Stimulated activated CD4-positive, alpha-beta T cell treated with anti-CD3 and anti-CD28 coated beads, Interleukin-4, amount 100 ng/mL, for 4 hours (primary cell): ENCODE measurements at regions not wholly inside any gene's neighbourhood (a gene's known extent, or its start where the extent isn't known, plus 50 kb on each side); places are given as distances from the start of the nearest gene placed in this dataset.
"Not testable (repeated sequence)": the region's sequence is repeated elsewhere in the genome, so short reads cannot be mapped to it uniquely, and the experiment has no call there.

Experiments used
- DNase-seq, 2 experiments: peaks; one replicate each; pipeline ENCODE4 v3.0.0-alpha.2; 2020

DNA sequence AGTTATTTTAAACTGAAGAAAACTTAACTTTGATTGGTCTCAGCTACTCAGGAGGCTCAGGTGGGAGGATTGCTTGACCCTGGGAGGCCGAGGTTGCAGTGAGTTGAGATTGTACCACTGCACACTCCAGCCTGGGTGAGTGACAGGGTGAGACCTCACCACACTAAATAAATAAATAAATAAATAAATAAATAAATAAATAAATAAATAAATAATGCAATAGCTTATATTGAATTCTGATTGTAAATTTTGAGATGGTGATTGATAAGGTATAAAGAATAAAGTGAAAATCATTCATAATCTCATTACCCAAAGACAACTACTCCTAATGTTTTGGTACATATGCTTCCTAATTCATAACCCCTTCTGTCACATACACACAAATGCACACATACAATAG is 58.1 kb downstream of the TUBA3C start:
- no peak for DNase-seq

GRCh38 chr13:19117913-19118739 is 63.5 kb downstream of the TUBA3C start:
- no peak for DNase-seq

DNA sequence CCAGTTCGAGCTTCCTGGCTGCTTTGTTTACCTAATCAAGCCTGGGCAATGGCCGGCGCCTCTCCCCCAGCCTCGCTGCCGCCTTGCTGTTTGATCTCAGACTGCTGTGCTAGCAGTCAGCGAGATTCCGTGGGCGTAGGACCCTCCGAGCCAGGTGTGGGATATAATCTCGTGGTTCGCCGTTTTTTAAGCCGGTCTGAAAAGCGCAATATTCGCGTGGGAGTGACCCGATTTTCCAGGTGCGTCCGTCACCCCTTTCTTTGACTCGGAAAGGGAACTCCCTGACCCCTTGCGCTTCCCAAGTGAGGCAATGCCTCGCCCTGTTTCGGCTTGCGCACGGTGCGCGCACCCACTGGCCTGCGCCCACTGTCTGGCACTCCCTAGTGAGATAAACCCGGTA is 72.4 kb downstream of the TUBA3C start:
- DNase-seq, result not testable (repeated sequence)

- no peak for DNase-seq
Observed at GRCh38 chr13:19103140-19103539, 78.5 kb downstream of the TUBA3C start.

DNA sequence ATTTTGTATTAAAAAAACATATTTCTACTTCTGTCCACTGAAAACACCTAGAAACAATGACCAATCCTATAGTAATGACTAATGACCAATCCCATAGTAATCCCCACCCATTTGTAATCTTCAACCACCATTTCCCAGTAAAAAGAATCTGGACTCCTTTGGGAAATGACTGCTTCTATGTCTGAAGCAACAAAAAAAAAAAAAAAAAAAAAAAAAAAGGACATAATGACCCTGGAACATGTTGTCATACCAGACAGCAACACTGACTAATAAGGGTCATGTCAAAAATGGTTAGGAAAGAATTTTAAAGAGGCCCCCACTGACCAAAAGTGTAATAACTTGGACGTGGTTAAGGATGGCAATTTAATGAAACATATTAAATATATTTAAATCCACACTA is 88.3 kb downstream of the TUBA3C start:
- DNase-seq, result no peak

GRCh38 chr13:19090495-19090894 is 91.1 kb downstream of the TUBA3C start:
- DNase-seq, result no peak

DNA sequence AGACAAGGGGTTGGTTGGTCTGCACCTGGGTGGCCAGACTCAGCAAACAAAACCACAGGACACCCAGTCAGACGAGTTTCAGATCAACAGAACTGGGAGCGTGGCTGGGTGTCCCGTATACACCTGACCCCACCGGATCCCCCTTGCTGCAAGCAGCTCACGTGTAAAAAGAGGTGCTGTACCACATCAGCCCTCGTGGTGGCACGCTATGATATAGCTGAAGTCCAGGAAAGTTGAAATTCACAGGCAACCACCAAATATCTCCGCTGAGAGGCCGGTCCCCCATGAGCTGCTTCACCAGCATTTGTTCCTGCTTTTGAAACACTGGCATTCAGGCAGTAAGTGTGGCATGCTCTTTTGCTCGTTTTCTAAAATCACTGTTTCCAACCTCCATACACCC is 92.3 kb downstream of the TUBA3C start:
- DNase-seq, result no peak

DNA sequence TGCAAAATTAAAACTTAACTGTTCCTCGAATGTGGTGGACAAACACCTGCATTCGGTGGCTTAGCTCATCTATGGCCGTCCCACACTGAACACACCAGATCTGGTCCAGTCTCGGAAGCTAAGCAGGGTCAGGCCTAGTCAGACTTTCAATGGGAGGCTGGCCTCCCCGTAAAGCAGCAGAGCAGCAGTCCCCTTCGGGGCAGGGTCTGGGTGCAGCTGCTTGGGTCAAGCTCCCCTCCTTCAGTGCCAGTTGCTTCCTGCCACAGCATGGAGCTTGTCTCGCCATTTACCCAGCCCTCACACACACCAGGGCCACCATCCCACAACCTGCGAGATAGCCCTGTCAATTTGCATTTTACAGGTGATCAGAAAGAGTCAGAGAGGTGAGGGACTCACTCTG is 93.2 kb downstream of the TUBA3C start:
- no peak for DNase-seq

DNA sequence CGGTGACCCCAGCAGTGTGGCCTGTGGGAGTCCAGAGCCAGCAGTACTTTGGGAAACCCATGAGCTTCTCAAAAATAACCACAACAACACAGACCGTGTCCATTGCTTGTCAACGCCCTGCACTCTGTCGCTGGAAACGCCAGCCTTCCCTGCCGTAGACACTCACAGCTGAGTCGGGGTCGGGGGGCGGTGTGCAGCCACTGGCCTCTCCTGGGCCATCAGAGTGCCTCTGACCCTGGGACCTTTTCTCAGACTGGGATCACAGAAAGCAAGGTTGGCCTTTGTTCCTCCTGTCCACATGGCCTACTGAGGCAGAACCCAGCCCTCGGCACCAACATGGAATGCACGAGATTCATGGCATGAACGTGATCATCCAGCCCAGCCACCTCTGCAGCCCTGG is 95.7 kb downstream of the TUBA3C start:
- DNase-seq, result no peak

GRCh38 chr13:19085258-19085657 is 96.4 kb downstream of the TUBA3C start:
- no peak for DNase-seq

GRCh38 chr13:19083340-19083739 is 98.3 kb downstream of the TUBA3C start:
- no peak for DNase-seq

DNA sequence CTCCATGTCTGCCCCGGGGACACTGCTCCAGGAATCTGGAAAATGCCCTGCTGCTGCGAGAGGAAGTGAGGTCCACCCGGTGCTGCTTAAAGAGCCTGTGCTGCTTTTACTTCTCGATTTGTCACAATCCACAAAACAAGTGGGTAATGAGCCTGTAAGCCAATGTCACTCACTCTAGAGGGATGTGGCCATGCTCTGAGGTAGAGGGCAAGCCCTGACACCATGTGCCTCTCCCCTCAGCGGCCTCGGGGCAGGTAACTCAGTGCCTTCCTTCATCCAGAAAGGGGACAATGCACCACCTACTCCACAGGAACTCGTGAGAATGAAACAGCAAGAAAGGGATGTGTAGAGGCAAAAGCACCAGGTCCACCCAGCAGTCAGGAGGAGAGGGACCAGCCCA is 106.2 kb downstream of the TUBA3C start:
- no peak for DNase-seq

DNA sequence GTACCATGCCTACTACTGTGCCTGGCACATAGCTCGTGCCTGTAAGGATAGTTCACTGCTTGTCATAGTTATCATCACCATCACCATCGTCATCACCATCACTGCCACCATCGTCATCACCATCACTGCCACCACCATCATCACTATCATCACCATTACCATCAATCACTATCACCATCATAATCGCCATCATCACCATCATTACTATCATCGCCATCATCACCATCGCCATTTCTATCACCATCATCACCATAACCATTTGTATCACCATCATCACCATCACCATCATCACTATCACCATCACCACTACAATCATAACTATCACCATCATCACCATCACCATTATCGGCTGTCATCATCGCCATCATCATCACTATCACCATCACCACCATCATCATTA is 107.1 kb downstream of the TUBA3C start:
- no peak for DNase-seq

DNA sequence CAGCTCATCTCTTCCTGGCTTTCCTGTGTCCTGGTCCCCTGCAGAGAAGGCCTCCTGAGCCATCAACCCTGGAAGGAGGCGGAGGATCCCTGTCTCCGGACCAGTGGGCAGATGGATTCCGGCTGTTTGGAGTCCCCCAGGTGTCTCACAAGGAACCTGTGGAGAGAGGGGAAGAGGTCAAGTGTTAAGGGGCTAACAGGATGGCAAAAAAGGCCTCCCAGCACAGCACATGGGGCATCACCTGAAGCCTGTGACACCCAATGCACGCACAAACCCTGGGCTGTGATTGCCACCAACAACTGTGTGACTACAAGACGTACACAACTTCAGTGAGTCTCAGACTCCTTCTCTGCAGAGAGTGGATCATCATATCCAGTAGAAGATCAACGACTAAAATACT is 107.5 kb downstream of the TUBA3C start:
- not testable (repeated sequence) for DNase-seq

DNA sequence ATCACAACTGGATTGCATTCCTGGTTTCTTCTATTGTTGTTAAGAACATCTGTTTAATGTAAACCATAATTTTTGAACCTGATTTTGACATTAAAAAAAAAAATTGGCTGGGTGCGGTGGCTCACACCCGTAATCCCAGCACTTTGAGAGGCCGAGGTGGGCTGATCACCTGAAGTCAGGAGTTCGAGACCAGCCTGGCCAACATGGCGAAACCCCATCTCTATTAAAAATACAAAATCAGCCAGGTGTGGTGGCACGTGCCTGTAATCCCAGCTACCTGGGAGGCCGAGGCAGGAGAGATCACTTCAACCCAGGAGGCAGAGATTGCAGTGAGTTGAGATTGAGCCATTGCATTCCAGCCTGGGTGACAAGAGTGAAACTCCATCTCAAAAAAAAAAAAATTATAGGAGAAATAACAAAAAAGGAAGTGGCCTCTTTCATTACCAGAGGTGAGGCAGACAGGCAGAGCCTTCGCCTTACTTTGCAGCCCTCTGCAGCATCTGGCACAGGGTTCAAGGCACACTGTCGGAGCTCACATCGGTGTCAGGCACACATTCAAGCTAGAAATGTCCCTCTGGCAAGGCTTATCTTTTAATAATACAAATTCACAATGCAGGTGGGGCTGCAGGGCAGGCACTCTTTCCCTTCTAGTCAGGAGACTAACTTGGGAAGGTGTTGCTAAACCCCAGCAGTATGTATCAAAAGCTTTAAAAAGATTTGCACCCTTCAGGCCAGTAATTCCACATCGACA is 108.5 kb downstream of the TUBA3C start:
- not testable (repeated sequence) for DNase-seq

DNA sequence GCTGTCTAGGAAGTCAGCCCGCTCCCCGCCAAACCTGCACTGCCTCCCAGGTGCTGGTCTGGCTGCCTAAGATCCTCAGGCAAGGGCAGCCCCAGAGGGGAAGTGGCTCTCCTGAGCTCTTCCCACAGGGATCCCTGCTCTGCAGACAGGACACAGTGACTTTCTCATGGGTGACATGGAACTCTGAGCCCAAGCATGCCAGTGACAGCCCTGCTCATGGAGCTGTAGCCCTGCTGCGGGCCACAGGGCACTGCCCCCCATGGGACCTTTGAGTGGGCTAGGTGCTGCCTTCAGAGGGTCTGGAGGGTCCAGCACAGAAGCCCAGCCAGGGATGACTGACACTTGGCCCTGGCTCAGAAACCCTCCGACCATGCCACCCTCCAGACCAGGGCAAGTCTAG is 109.1 kb downstream of the TUBA3C start:
- no peak for DNase-seq

DNA sequence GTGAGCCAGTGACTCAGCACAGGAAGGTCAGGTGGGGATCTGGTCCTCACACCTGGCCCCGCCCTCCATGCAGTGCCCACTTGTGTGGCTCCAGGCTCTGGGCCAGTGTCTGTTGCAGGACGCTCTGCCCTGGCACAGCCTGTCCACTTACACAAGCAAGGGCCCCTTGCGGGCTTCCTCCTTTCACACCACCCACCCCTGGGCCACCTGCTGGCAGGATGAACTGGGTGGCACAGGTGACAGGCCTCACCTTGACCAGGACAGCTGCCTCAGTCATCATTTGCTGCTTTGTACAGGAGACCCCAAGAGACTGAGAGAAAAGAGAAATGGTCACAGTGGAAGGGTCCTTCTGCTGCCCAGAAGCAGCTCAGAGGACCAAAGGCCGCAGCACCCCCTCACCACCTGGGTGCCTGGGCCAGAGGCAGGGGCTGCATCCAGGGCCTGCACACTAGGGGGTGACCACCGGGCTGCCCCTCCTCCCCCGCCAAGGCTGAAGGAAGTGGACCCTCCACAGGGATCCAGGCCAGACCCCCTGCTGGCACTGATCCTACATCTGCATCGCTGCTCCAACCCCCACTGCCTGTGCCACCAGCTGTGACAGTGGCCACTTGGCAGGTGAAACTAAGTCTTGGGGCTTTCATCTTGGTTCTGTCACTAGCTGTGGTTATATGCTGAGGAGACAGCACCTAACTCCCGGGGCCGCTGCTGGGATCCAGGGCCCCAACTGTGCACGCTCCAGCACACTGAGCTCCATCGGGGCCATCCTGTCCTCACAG is 110.3 kb downstream of the TUBA3C start:
- DNase-seq, result no peak

GRCh38 chr13:19070398-19070735 is 111.3 kb downstream of the TUBA3C start:
- DNase-seq, result no peak

GRCh38 chr13:19069684-19070397 is 111.8 kb downstream of the TUBA3C start:
- no peak for DNase-seq

DNA sequence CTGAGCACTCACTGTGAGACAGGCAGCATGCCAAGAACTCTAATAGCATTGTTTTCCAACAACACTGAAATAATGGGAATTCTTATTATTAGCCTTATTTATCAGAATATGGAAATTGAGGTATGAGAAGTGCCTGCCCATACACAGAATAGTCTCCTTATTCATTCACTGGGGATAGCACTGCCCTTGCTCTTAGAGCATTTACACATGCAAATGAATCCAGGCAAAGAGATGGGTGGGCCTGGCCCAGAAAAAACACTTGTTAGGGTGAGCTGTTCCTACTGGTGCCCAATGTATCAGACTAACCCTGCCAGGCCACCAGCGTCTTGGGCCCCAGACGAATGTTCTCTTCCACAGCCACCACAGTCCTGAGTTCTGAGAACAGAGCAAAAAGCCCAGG is 112.9 kb downstream of the TUBA3C start:
- no peak for DNase-seq

DNA sequence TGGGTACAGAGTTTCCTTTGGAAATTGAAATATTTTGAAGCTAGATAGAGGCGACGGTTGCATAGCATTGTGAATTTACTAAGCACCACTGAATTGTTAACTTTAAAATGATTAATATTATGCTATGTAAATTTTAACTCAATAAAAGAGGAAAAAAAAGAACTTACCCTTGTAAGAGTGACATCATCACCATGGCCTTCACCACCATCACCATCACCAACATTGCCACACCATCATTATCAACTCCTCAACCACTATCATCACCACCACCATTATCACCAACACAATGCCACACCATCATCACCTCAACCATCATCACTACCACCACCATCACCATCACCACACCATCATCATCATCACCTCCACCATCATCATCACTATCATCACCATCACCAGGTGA is 113.9 kb downstream of the TUBA3C start:
- no peak for DNase-seq

GRCh38 chr13:19062801-19063200 is 118.8 kb downstream of the TUBA3C start:
- no peak for DNase-seq

GRCh38 chr13:19062019-19062646 is 119.5 kb downstream of the TUBA3C start:
- no peak for DNase-seq
